ENCODE measurements at regions not wholly inside any gene's neighbourhood (a gene's known extent, or its start where the extent isn't known, plus 50 kb on each side); places are given as distances from the start of the nearest gene placed in this dataset.

DNA sequence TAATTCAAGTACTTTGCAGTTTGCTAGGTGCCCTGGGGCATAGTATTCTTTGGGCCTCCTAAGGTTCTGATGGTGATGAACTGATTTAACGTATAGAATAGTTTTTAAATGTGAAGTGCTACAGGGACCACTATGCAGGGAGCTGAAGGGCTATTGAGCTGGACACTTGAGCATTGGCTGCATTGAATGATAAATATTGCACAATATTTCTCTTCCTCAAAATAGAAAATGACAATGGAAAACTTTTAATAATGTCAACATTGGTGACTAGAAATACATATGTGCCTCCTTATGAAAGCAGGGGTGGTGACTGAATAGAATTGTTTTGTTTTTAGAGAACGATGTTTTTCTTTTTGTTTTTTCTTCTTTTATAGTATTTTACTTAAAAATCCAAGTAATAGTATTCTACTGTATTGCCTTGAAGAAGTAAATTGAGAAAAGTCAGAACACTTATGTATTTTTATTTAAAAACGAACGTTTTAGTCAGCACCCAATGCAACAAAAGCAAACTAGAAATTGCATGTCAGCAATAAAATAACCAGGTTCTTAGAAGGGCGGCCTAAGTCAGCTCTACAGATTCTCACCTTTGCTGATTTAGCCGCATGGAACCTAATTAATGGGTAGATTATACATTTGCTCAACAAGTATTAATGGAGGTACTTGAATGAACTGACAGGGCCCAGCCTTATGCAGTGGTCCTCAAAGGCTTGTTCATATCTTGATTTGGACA lies 244.0 kb upstream of the KLF6 start:
- ChIA-PET CTCF (no interaction called here), POLR2A (ENCODE audit: low non-redundant PET) (no interaction called here)
- no peak for DNase-seq (ENCODE audit: low spot score)
- no peak overlapping the region for H3K27ac ChIP-seq
- TF ChIP-seq, protein P1, sequence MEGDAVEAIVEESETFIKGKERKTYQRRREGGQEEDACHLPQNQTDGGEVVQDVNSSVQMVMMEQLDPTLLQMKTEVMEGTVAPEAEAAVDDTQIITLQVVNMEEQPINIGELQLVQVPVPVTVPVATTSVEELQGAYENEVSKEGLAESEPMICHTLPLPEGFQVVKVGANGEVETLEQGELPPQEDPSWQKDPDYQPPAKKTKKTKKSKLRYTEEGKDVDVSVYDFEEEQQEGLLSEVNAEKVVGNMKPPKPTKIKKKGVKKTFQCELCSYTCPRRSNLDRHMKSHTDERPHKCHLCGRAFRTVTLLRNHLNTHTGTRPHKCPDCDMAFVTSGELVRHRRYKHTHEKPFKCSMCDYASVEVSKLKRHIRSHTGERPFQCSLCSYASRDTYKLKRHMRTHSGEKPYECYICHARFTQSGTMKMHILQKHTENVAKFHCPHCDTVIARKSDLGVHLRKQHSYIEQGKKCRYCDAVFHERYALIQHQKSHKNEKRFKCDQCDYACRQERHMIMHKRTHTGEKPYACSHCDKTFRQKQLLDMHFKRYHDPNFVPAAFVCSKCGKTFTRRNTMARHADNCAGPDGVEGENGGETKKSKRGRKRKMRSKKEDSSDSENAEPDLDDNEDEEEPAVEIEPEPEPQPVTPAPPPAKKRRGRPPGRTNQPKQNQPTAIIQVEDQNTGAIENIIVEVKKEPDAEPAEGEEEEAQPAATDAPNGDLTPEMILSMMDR (conservative IDR thresholded peaks at IDR 0.05; ENCODE audit: low read depth), result no peak

DNA sequence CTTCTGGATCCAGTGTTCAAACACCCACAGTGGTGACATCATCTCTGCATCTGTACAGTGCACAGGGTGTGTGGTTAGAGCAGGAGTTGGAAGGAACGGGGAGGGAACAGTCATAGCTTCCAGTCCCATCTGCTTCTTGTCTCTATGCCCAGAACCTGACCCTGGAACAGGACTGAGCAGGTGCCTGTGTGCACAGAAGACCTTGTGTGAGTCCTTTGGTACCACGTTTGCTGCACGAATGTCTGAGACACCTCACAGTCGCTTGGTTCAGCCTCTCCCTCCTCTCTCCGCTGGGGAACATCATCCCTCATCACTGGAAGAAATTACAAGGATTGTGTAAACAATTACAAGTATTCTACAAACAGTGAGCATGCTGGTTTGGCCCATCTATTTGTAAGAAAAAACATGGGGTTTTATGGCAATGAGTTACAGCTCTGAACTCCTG lies 243.0 kb upstream of the KLF6 start:
- ChIA-PET CTCF (interaction anchor here (0.6 kb wide), 1 partner anchor 17 kb away, joined by 3 read pairs; no protein-coding TSS in a partner anchor), POLR2A (ENCODE audit: low non-redundant PET) (no interaction called here)
- DNase-seq (ENCODE audit: low spot score), result no peak
- H3K27ac ChIP-seq, result no peak overlapping the region
- TF ChIP-seq, protein P1 (conservative IDR thresholded peaks at IDR 0.05; ENCODE audit: low read depth), result no peak

DNA sequence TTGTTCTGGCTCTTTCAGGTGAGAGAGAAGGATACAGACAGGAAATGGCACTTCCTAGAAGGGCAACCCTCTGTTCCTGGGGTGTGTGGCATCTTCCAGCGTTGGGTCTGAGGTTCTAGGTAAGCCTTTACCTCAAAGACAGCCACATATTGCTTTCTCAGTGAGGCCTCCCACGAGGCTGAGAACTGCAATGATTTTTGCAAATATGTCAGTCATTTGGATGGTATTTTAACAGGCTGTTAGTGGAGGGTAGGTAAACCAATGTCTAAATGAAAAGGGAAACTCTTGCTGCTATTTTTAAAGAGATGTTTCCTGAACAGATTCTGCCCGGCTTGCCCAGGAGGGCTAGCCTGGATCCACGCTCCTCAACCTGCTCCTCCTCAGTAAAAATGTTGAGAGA lies 240.3 kb upstream of the KLF6 start:
- CTCF ChIA-PET, result interaction anchor here (0.6 kb wide), 1 partner anchor 74 kb away, joined by 5 read pairs; no protein-coding TSS in a partner anchor
- H3K27ac ChIP-seq, result no peak overlapping the region

DNA sequence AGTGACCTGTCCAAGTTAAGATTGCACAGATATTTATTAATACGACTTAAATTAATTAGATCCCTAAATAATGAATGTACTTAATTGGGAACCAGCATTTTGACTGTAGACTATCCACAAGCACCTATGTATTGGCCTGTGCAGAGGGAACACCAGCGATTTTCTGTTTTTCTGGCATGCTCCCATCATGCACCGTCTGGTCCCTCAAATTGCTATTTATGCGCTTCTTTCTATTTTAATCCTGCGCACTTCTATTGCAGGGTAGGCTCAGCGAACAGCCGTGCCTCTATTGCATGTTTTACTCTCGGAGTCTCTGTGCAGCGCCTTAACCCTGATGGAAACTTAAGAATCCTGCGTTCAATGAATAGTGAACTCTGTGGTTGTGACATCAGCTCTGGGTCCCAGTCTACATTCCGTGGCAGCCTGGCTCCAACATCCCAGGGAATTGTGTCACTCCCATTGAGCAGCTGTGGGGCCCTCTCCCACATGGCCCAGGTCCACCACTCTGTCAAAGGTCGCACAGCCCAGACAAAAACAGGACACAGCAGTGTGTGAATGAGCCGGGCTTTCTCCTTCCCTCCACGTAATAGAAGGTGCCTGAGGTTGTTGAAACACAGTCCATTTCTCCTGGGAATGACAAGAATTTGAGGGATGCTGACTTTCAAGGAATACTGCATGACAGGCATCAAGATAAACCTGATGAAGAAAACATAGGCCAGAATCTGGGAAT lies 239.7 kb upstream of the KLF6 start:
- ChIA-PET CTCF (interaction anchor here (0.6 kb wide), 1 partner anchor 75 kb away, joined by 5 read pairs; no protein-coding TSS in a partner anchor), POLR2A (ENCODE audit: low non-redundant PET) (no interaction called here)
- no peak overlapping the region for H3K27ac ChIP-seq
- TF ChIP-seq, protein P1 (conservative IDR thresholded peaks at IDR 0.05; ENCODE audit: low read depth), result no peak
- DNase-seq (ENCODE audit: low spot score), result no peak

More for the DNA sequence above, 240.3 kb upstream of the KLF6 start:
- TF ChIP-seq, protein P1 (conservative IDR thresholded peaks at IDR 0.05; ENCODE audit: low read depth), result no peak
- POLR2A ChIA-PET (ENCODE audit: low non-redundant PET), result no interaction called here
- no peak for DNase-seq (ENCODE audit: low spot score)

DNA sequence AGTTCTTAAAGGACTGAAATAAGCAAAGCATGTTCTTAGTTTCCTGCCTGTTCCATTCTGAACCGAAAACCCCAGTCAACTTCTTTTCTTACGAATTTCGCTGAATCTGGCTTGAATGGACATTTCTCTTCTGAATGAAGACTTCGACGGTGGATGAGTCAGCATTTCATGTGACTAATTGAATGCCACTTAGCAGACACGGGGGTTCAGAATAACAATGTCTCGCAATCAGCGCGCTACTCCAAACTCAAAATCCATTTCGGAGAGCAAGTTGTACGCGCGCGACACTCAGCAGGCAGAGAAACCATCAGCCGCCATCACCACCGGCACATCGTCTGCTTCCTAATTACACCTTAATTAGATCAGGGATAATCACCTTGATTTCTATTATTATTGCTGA lies 239.0 kb upstream of the KLF6 start:
- POLR2A ChIA-PET (ENCODE audit: low non-redundant PET), result no interaction called here
- peak; percentile 8 for DNase-seq (ENCODE audit: low spot score)
- H3K27ac ChIP-seq, result no peak overlapping the region
- TF ChIP-seq, protein P1 (conservative IDR thresholded peaks at IDR 0.05; ENCODE audit: low read depth), result no peak
- CTCF ChIA-PET, result no interaction called here

DNA sequence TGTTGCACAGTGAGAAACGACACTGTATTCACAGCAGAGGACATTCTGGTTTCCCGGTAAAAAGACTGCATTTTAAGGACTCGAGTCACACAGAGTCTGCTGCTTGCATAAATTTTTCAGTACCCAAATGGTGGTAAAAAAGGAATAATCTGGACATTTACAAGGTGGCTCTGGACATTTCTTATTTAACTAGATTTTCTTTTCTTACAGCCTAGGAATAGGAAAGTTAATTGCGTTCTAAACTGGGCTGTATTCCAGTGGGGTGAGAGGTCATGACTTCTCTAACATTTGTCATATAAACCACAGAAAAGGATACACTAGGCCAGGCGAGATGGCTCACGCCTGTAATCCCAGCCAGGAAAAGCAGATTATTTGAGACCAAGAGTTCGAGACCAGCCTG lies 237.5 kb upstream of the KLF6 start:
- no peak overlapping the region for H3K27ac ChIP-seq
- no peak for DNase-seq (ENCODE audit: low spot score)
- POLR2A ChIA-PET (ENCODE audit: low non-redundant PET), result no interaction called here
- CTCF ChIA-PET, result interaction anchor here (1.0 kb wide), 1 partner anchor 47 kb away, joined by 4 read pairs; no protein-coding TSS in a partner anchor
- TF ChIP-seq, protein P1 (conservative IDR thresholded peaks at IDR 0.05; ENCODE audit: low read depth), result no peak

Data from RWPE1 (cell line).